ENCODE measurements at regions not wholly inside any gene's neighbourhood (a gene's known extent, or its start where the extent isn't known, plus 50 kb on each side); places are given as distances from the start of the nearest gene placed in this dataset.

- DNase-seq (ENCODE audit: low spot score): no peak
- Histone ChIP-seq H3K27ac (ENCODE audit: low read depth in 1 of 2, low read length in 2 of 2) (no peak overlapping the region), H3K4me1 (ENCODE audit: control insufficient read depth in 4 of 4, insufficient read depth in 4 of 4, low read length in 3 of 4) (no peaks in the 10 kb centered on the region), H3K9me3 (ENCODE audit: control insufficient read depth in 4 of 4, low read length in 3 of 4) (no peaks in the 10 kb centered on the region), H3K36me3 (ENCODE audit: control insufficient read depth in 4 of 4, insufficient read depth in 3 of 4, low read depth in 1 of 4, low read length in 3 of 4) (no peaks in the 10 kb centered on the region), H3K9ac (ENCODE audit: low read depth in 1 of 2, low read length in 2 of 2) (no peak overlapping the region), H3K4me3 (ENCODE audit: low read depth in 1 of 3, low read length in 3 of 3) (no peak overlapping the region), H3K27me3 (ENCODE audit: control insufficient read depth in 4 of 4, insufficient read depth in 4 of 4, low read length in 3 of 4) (no peaks in the 10 kb centered on the region)
- TF ChIP-seq NR2F2 (IDR thresholded peaks at IDR 0.05): no peak
- no peak for TF ChIP-seq RXRA (IDR thresholded peaks at IDR 0.05)
- TF ChIP-seq GABPA (IDR thresholded peaks at IDR 0.05 in 1 of 2, conservative IDR thresholded peaks at IDR 0.05 in 1 of 2): no peak
- TF ChIP-seq FOXA2 (IDR thresholded peaks at IDR 0.05): no peak
- TF ChIP-seq CTCF (IDR thresholded peaks at IDR 0.05; ENCODE audit: low read depth, low read length, missing input control): no peak
- TF ChIP-seq YY1 (IDR thresholded peaks at IDR 0.05): no peak
- no peak for TF ChIP-seq RAD21 (IDR thresholded peaks at IDR 0.05)
- no peak for TF ChIP-seq HNF4A (conservative IDR thresholded peaks at IDR 0.05)
- no peak for TF ChIP-seq FOXA1 (IDR thresholded peaks at IDR 0.05)
- TF ChIP-seq JUND (IDR thresholded peaks at IDR 0.05): no peak
- TF ChIP-seq EGR1 (IDR thresholded peaks at IDR 0.05; ENCODE audit: low read depth in 2 of 2): no peak
- WGBS: 78% methylated on average over 1 of the region's 1 CpG
These were observed 392.4 kb upstream of the GOT2 start for GRCh38 chr16:59126486-59126885.

GRCh38 chr16:59124056-59124455, 389.9 kb upstream of the GOT2 start:
- Histone ChIP-seq H3K9me3 (ENCODE audit: control insufficient read depth in 4 of 4, low read length in 3 of 4) (no peaks in the 10 kb centered on the region), H3K4me3 (ENCODE audit: low read depth in 1 of 3, low read length in 3 of 3) (no peak overlapping the region), H3K27me3 (ENCODE audit: control insufficient read depth in 4 of 4, insufficient read depth in 4 of 4, low read length in 3 of 4) (no peaks in the 10 kb centered on the region), H3K9ac (ENCODE audit: low read depth in 1 of 2, low read length in 2 of 2) (no peak overlapping the region), H3K27ac (ENCODE audit: low read depth in 1 of 2, low read length in 2 of 2) (no peak overlapping the region), H3K4me1 (ENCODE audit: control insufficient read depth in 4 of 4, insufficient read depth in 4 of 4, low read length in 3 of 4) (no peaks in the 10 kb centered on the region), H3K36me3 (ENCODE audit: control insufficient read depth in 4 of 4, insufficient read depth in 3 of 4, low read depth in 1 of 4, low read length in 3 of 4) (no peaks in the 10 kb centered on the region)
- no peak for DNase-seq (ENCODE audit: low spot score)
- TF ChIP-seq GABPA (IDR thresholded peaks at IDR 0.05 in 1 of 2, conservative IDR thresholded peaks at IDR 0.05 in 1 of 2) (no peak), RAD21 (IDR thresholded peaks at IDR 0.05) (no peak), CTCF (IDR thresholded peaks at IDR 0.05; ENCODE audit: low read depth, low read length, missing input control) (no peak), REST (IDR thresholded peaks at IDR 0.05) (no peak), TAF1 (conservative IDR thresholded peaks at IDR 0.05) (no peak), SP1 (IDR thresholded peaks at IDR 0.05) (no peak), ZBTB33 (IDR thresholded peaks at IDR 0.05) (no peak), HNF4A (conservative IDR thresholded peaks at IDR 0.05) (no peak), JUND (IDR thresholded peaks at IDR 0.05) (no peak), FOXA1 (IDR thresholded peaks at IDR 0.05) (no peak), MAX (IDR thresholded peaks at IDR 0.05) (no peak), HNF4G (IDR thresholded peaks at IDR 0.05) (no peak), YY1 (IDR thresholded peaks at IDR 0.05) (no peak), FOXA2 (IDR thresholded peaks at IDR 0.05) (no peak), RXRA (IDR thresholded peaks at IDR 0.05) (no peak), NR2F2 (IDR thresholded peaks at IDR 0.05) (no peak), EGR1 (IDR thresholded peaks at IDR 0.05; ENCODE audit: low read depth in 2 of 2) (no peak)
- WGBS: 95% methylated on average over 2 of the region's 2 CpGs

Measured in liver (tissue), 8 donors.